ENCODE measurements at regions not wholly inside any gene's neighbourhood (a gene's known extent, or its start where the extent isn't known, plus 50 kb on each side); places are given as distances from the start of the nearest gene placed in this dataset.

- TF ChIP-seq ATF3 (IDR thresholded peaks at IDR 0.05): no peak
- no peak for TF ChIP-seq MAX (IDR thresholded peaks at IDR 0.05)
- no peak for TF ChIP-seq CTCF (IDR thresholded peaks at IDR 0.05; ENCODE audit: low read depth, low read length, missing input control)
- no peak for TF ChIP-seq JUND (IDR thresholded peaks at IDR 0.05)
- no peak for TF ChIP-seq HNF4A (conservative IDR thresholded peaks at IDR 0.05)
- TF ChIP-seq REST (IDR thresholded peaks at IDR 0.05): no peak
- DNase-seq (ENCODE audit: low spot score): no peak
- 64% methylated on average over 2 of the region's 2 CpGs for WGBS
- Histone ChIP-seq H3K9ac (ENCODE audit: low read depth in 1 of 2, low read length in 2 of 2) (no peak overlapping the region), H3K9me3 (ENCODE audit: control insufficient read depth in 4 of 4, low read length in 3 of 4) (no peaks in the 10 kb centered on the region), H3K27me3 (ENCODE audit: control insufficient read depth in 4 of 4, insufficient read depth in 4 of 4, low read length in 3 of 4) (no peaks in the 10 kb centered on the region), H3K27ac (ENCODE audit: low read depth in 1 of 2, low read length in 2 of 2) (no peak overlapping the region), H3K4me3 (ENCODE audit: low read depth in 1 of 3, low read length in 3 of 3) (no peak overlapping the region), H3K4me1 (ENCODE audit: control insufficient read depth in 4 of 4, insufficient read depth in 4 of 4, low read length in 3 of 4) (no peaks in the 10 kb centered on the region), H3K36me3 (ENCODE audit: control insufficient read depth in 4 of 4, insufficient read depth in 3 of 4, low read depth in 1 of 4, low read length in 3 of 4) (no peaks in the 10 kb centered on the region)
Measured at GRCh38 chrX:15985937-15986336, 131.3 kb upstream of the AP1S2 start.

GRCh38 chrX:15983034-15983433 is 128.4 kb upstream of the AP1S2 start:
- H3K4me1 ChIP-seq (ENCODE audit: control insufficient read depth in 4 of 4, insufficient read depth in 4 of 4, low read length in 3 of 4): no peaks in the 10 kb centered on the region
- H3K9ac ChIP-seq (ENCODE audit: low read depth in 1 of 2, low read length in 2 of 2): no peak overlapping the region
- TF ChIP-seq CTCF (IDR thresholded peaks at IDR 0.05; ENCODE audit: low read depth, low read length, missing input control) (no peak), TAF1 (conservative IDR thresholded peaks at IDR 0.05) (no peak), HNF4G (IDR thresholded peaks at IDR 0.05) (no peak), HNF4A (conservative IDR thresholded peaks at IDR 0.05) (no peak), FOXA1 (IDR thresholded peaks at IDR 0.05) (no peak), MAX (IDR thresholded peaks at IDR 0.05) (no peak), YY1 (IDR thresholded peaks at IDR 0.05) (no peak), ATF3 (IDR thresholded peaks at IDR 0.05) (no peak), SP1 (IDR thresholded peaks at IDR 0.05) (no peak), NR2F2 (IDR thresholded peaks at IDR 0.05) (no peak), JUND (IDR thresholded peaks at IDR 0.05) (no peak), GABPA (IDR thresholded peaks at IDR 0.05 in 1 of 2, conservative IDR thresholded peaks at IDR 0.05 in 1 of 2) (no peak), REST (IDR thresholded peaks at IDR 0.05) (no peak), RAD21 (IDR thresholded peaks at IDR 0.05) (no peak), ZBTB33 (IDR thresholded peaks at IDR 0.05) (no peak), FOXA2 (IDR thresholded peaks at IDR 0.05) (no peak), EGR1 (IDR thresholded peaks at IDR 0.05; ENCODE audit: low read depth in 2 of 2) (no peak)
- no peaks in the 10 kb centered on the region for H3K27me3 ChIP-seq (ENCODE audit: control insufficient read depth in 4 of 4, insufficient read depth in 4 of 4, low read length in 3 of 4)
- DNase-seq (ENCODE audit: low spot score): no peak
- 97% methylated on average over 1 of the region's 1 CpG for WGBS
- no peaks in the 10 kb centered on the region for H3K9me3 ChIP-seq (ENCODE audit: control insufficient read depth in 4 of 4, low read length in 3 of 4)
- H3K36me3 ChIP-seq (ENCODE audit: control insufficient read depth in 4 of 4, insufficient read depth in 3 of 4, low read depth in 1 of 4, low read length in 3 of 4): no peaks in the 10 kb centered on the region
- no peak overlapping the region for H3K4me3 ChIP-seq (ENCODE audit: low read depth in 1 of 3, low read length in 3 of 3)
- H3K27ac ChIP-seq (ENCODE audit: low read depth in 1 of 2, low read length in 2 of 2): no peak overlapping the region

Measured in liver (tissue), 8 donors.